ENCODE measurements at regions not wholly inside any gene's neighbourhood (a gene's known extent, or its start where the extent isn't known, plus 50 kb on each side); places are given as distances from the start of the nearest gene placed in this dataset.

DNA sequence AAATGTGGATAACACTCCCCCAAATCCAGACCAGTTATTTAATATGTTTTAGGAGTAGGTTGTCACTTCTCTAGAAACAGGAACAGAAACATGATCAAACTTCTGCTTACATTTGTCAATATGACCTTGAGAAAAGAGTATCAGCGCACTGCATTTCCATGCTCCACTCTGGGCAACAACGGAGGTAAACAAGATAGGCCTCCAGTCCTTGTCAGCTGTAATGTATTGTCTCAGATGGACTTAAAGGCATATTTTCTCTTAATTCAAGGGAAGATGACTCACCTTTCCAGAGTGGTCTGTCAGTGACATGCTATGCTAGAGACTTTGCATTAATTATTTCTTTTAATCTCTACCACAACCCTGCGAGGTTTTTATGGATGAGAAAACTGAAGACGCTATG lies 51.6 kb upstream of the TCF12 start:
- Histone ChIP-seq H3K27me3 (ENCODE audit: control insufficient read depth in 1 of 2, insufficient read depth in 2 of 2, low read length in 2 of 2) (no peaks in the 10 kb centered on the region), H4K20me1 (ENCODE audit: insufficient read depth, low read length) (no peaks in the 10 kb centered on the region), H3K9me3 (ENCODE audit: low read length) (no peaks in the 10 kb centered on the region), H3K4me1 (ENCODE audit: insufficient read depth, low read length) (no peaks in the 10 kb centered on the region), H3K36me3 (replicated peaks in 1 of 2; ENCODE audit: control insufficient read depth in 1 of 2, insufficient read depth in 2 of 2, low read length in 2 of 2) (no peaks in the 10 kb centered on the region), H3K4me3 (replicated peaks in 1 of 3; ENCODE audit: insufficient read depth in 1 of 3, low read depth in 2 of 3, low read length in 3 of 3) (no peak overlapping the region), H3K27ac (ENCODE audit: extremely low read length, insufficient read depth, low read length) (no peak overlapping the region), H2AFZ (ENCODE audit: low read length) (no peak overlapping the region), H3K79me2 (ENCODE audit: insufficient read depth, low read length) (no peaks in the 10 kb centered on the region), H3K4me2 (ENCODE audit: low read depth, low read length) (no peak overlapping the region), H3K9ac (ENCODE audit: insufficient read depth, low read depth, low read length) (no peak overlapping the region)
- ATAC-seq (no peak; the same call in 2 of the 3 replicates), DNase-seq (ENCODE audit: low spot score) (peak; percentile 5), FAIRE-seq (no peak)
- in situ Hi-C loops (cut with HindIII; ENCODE audit: extremely low pct_ligation_motif_present, low pct_unique_long_range_greater_than_20kb) = loop anchor here (10.0 kb wide), 1 partner anchor 372 kb away; no protein-coding TSS in a partner anchor
- ChIA-PET POLR2A (no interaction called here), CTCF (ENCODE audit: low intra/inter-chr PET ratio, low total read pairs) (no interaction called here)
- TF ChIP-seq SOX6 (IDR thresholded peaks at IDR 0.05) (no peak), SOX6 (CRISPR knock-in tag; IDR thresholded peaks at IDR 0.05) (peak; percentile 44), SOX13 (IDR thresholded peaks at IDR 0.05) (no peak), SOX13 (CRISPR knock-in tag; conservative IDR thresholded peaks at IDR 0.05 in 1 of 2, IDR thresholded peaks at IDR 0.05 in 1 of 2) (peak in 1 of 2 experiments; percentile 43; a peak in 1 of 4 replicates), ZSCAN29 (CRISPR knock-in tag; conservative IDR thresholded peaks at IDR 0.05) (no peak), FOXK1 (CRISPR knock-in tag; IDR thresholded peaks at IDR 0.05; ENCODE audit: borderline replicate concordance, low read depth) (peak; percentile 54; the same call in 1 of the 2 replicates), FOXA3 (CRISPR knock-in tag; IDR thresholded peaks at IDR 0.05) (peak; percentile 60; the same call in 1 of the 2 replicates), SOX5 (CRISPR knock-in tag; IDR thresholded peaks at IDR 0.05; ENCODE audit: borderline replicate concordance) (peak; percentile 25; the same call in 1 of the 2 replicates), ZNF260 (CRISPR knock-in tag; IDR thresholded peaks at IDR 0.05; ENCODE audit: borderline replicate concordance, low read depth) (no peak), RXRA (CRISPR knock-in tag; IDR thresholded peaks at IDR 0.05) (no peak), FOXP1 (IDR thresholded peaks at IDR 0.05) (no peak), FOXP1 (CRISPR knock-in tag; IDR thresholded peaks at IDR 0.05) (peak; percentile 67; the same call in 1 of the 2 replicates), RARA (CRISPR knock-in tag; IDR thresholded peaks at IDR 0.05) (0 out of 2 replicates have a peak, but pooled peaks have one; percentile 19)
- TF ChIP-seq, protein P1, sequence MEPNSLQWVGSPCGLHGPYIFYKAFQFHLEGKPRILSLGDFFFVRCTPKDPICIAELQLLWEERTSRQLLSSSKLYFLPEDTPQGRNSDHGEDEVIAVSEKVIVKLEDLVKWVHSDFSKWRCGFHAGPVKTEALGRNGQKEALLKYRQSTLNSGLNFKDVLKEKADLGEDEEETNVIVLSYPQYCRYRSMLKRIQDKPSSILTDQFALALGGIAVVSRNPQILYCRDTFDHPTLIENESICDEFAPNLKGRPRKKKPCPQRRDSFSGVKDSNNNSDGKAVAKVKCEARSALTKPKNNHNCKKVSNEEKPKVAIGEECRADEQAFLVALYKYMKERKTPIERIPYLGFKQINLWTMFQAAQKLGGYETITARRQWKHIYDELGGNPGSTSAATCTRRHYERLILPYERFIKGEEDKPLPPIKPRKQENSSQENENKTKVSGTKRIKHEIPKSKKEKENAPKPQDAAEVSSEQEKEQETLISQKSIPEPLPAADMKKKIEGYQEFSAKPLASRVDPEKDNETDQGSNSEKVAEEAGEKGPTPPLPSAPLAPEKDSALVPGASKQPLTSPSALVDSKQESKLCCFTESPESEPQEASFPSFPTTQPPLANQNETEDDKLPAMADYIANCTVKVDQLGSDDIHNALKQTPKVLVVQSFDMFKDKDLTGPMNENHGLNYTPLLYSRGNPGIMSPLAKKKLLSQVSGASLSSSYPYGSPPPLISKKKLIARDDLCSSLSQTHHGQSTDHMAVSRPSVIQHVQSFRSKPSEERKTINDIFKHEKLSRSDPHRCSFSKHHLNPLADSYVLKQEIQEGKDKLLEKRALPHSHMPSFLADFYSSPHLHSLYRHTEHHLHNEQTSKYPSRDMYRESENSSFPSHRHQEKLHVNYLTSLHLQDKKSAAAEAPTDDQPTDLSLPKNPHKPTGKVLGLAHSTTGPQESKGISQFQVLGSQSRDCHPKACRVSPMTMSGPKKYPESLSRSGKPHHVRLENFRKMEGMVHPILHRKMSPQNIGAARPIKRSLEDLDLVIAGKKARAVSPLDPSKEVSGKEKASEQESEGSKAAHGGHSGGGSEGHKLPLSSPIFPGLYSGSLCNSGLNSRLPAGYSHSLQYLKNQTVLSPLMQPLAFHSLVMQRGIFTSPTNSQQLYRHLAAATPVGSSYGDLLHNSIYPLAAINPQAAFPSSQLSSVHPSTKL (CRISPR knock-in tag; IDR thresholded peaks at IDR 0.05) = peak; percentile 51
- intact Hi-C loops (cut with micrococcal nuclease; ENCODE audit: unreplicated experiment) = no loop called here
- no TSS peak for BruUV-seq (replicated peaks)
- WGBS (ENCODE audit: low lambda C conversion rate) = 38% methylated on average over 4 of the region's 4 CpGs
